ENCODE measurements at regions not wholly inside any gene's neighbourhood (a gene's known extent, or its start where the extent isn't known, plus 50 kb on each side); places are given as distances from the start of the nearest gene placed in this dataset.

- Histone ChIP-seq H3K4me3 (ENCODE audit: low read length) (no peak overlapping the region), H3K36me3 (ENCODE audit: insufficient read depth, low read length) (no peaks in the 10 kb centered on the region), H3K27me3 (ENCODE audit: insufficient read depth, low read length) (peaks cover 25% of the 10 kb centered on the region), H3K4me1 (ENCODE audit: insufficient read depth, low read length) (peaks cover 5% of the 10 kb centered on the region), H3K9me3 (ENCODE audit: low read length) (no peaks in the 10 kb centered on the region), H2AFZ (ENCODE audit: low read depth, low read length) (no peak overlapping the region)
Measured at GRCh38 chr14:97218691-97219430, 421.7 kb downstream of the VRK1 start.

GRCh38 chr14:97219431-97220017, 422.3 kb downstream of the VRK1 start:
- Histone ChIP-seq H3K36me3 (ENCODE audit: insufficient read depth, low read length) (no peaks in the 10 kb centered on the region), H3K9me3 (ENCODE audit: low read length) (no peaks in the 10 kb centered on the region), H2AFZ (ENCODE audit: low read depth, low read length) (no peak overlapping the region), H3K4me3 (ENCODE audit: low read length) (no peak overlapping the region), H3K27me3 (ENCODE audit: insufficient read depth, low read length) (peaks cover 21% of the 10 kb centered on the region), H3K4me1 (ENCODE audit: insufficient read depth, low read length) (peaks cover 5% of the 10 kb centered on the region)

GRCh38 chr14:97221572-97222285, 424.5 kb downstream of the VRK1 start:
- Histone ChIP-seq H3K9me3 (ENCODE audit: low read length) (no peaks in the 10 kb centered on the region), H3K27me3 (ENCODE audit: insufficient read depth, low read length) (peaks cover 16% of the 10 kb centered on the region), H3K36me3 (ENCODE audit: insufficient read depth, low read length) (no peaks in the 10 kb centered on the region), H3K4me3 (ENCODE audit: low read length) (no peak overlapping the region), H3K4me1 (ENCODE audit: insufficient read depth, low read length) (peaks cover 7% of the 10 kb centered on the region), H2AFZ (ENCODE audit: low read depth, low read length) (no peak overlapping the region)

- no peak overlapping the region for H3K4me3 ChIP-seq (ENCODE audit: low read length)
- no peak overlapping the region for H2AFZ ChIP-seq (ENCODE audit: low read depth, low read length)
- H3K27me3 ChIP-seq (ENCODE audit: insufficient read depth, low read length) = peaks cover under 1% of the 10 kb centered on the region
- peaks cover 7% of the 10 kb centered on the region for H3K4me1 ChIP-seq (ENCODE audit: insufficient read depth, low read length)
- H3K36me3 ChIP-seq (ENCODE audit: insufficient read depth, low read length) = no peaks in the 10 kb centered on the region
- H3K9me3 ChIP-seq (ENCODE audit: low read length) = no peaks in the 10 kb centered on the region
Measured at GRCh38 chr14:97224016-97224415, 426.8 kb downstream of the VRK1 start.

- Histone ChIP-seq H3K36me3 (ENCODE audit: insufficient read depth, low read length) (no peaks in the 10 kb centered on the region), H3K9me3 (ENCODE audit: low read length) (no peaks in the 10 kb centered on the region), H3K4me3 (ENCODE audit: low read length) (no peak overlapping the region), H3K4me1 (ENCODE audit: insufficient read depth, low read length) (peaks cover 2% of the 10 kb centered on the region), H3K27me3 (ENCODE audit: insufficient read depth, low read length) (no peaks in the 10 kb centered on the region), H2AFZ (ENCODE audit: low read depth, low read length) (no peak overlapping the region)
Measured at GRCh38 chr14:97230051-97230450, 432.9 kb downstream of the VRK1 start.

- H3K4me1 ChIP-seq (ENCODE audit: insufficient read depth, low read length) = no peaks in the 10 kb centered on the region
- H3K27me3 ChIP-seq (ENCODE audit: insufficient read depth, low read length) = no peaks in the 10 kb centered on the region
- H2AFZ ChIP-seq (ENCODE audit: low read depth, low read length) = no peak overlapping the region
- H3K4me3 ChIP-seq (ENCODE audit: low read length) = no peak overlapping the region
- H3K9me3 ChIP-seq (ENCODE audit: low read length) = no peaks in the 10 kb centered on the region
- H3K36me3 ChIP-seq (ENCODE audit: insufficient read depth, low read length) = no peaks in the 10 kb centered on the region
Measured at GRCh38 chr14:97233319-97233985, 436.3 kb downstream of the VRK1 start.

- Histone ChIP-seq H3K4me1 (ENCODE audit: insufficient read depth, low read length) (no peaks in the 10 kb centered on the region), H3K4me3 (ENCODE audit: low read length) (no peak overlapping the region), H3K27me3 (ENCODE audit: insufficient read depth, low read length) (peaks cover 4% of the 10 kb centered on the region), H3K9me3 (ENCODE audit: low read length) (no peaks in the 10 kb centered on the region), H3K36me3 (ENCODE audit: insufficient read depth, low read length) (no peaks in the 10 kb centered on the region), H2AFZ (ENCODE audit: low read depth, low read length) (no peak overlapping the region)
Measured at GRCh38 chr14:97246648-97247047, 449.5 kb downstream of the VRK1 start.

- Histone ChIP-seq H3K9me3 (ENCODE audit: low read length) (no peaks in the 10 kb centered on the region), H2AFZ (ENCODE audit: low read depth, low read length) (no peak overlapping the region), H3K4me3 (ENCODE audit: low read length) (no peak overlapping the region), H3K27me3 (ENCODE audit: insufficient read depth, low read length) (no peaks in the 10 kb centered on the region), H3K36me3 (ENCODE audit: insufficient read depth, low read length) (no peaks in the 10 kb centered on the region), H3K4me1 (ENCODE audit: insufficient read depth, low read length) (no peaks in the 10 kb centered on the region)
Measured at GRCh38 chr14:97248973-97249372, 451.8 kb downstream of the VRK1 start.

- Histone ChIP-seq H3K9me3 (ENCODE audit: low read length) (no peaks in the 10 kb centered on the region), H3K27me3 (ENCODE audit: insufficient read depth, low read length) (no peaks in the 10 kb centered on the region), H3K4me3 (ENCODE audit: low read length) (no peak overlapping the region), H3K4me1 (ENCODE audit: insufficient read depth, low read length) (no peaks in the 10 kb centered on the region), H2AFZ (ENCODE audit: low read depth, low read length) (no peak overlapping the region), H3K36me3 (ENCODE audit: insufficient read depth, low read length) (no peaks in the 10 kb centered on the region)
Measured at GRCh38 chr14:97250931-97251330, 453.7 kb downstream of the VRK1 start.

GRCh38 chr14:97251491-97252155, 454.4 kb downstream of the VRK1 start:
- H3K4me3 ChIP-seq (ENCODE audit: low read length) = no peak overlapping the region
- H3K4me1 ChIP-seq (ENCODE audit: insufficient read depth, low read length) = no peaks in the 10 kb centered on the region
- H2AFZ ChIP-seq (ENCODE audit: low read depth, low read length) = no peak overlapping the region
- H3K36me3 ChIP-seq (ENCODE audit: insufficient read depth, low read length) = no peaks in the 10 kb centered on the region
- H3K9me3 ChIP-seq (ENCODE audit: low read length) = no peaks in the 10 kb centered on the region
- no peaks in the 10 kb centered on the region for H3K27me3 ChIP-seq (ENCODE audit: insufficient read depth, low read length)

- Histone ChIP-seq H3K9me3 (ENCODE audit: low read length) (no peaks in the 10 kb centered on the region), H3K27me3 (ENCODE audit: insufficient read depth, low read length) (no peaks in the 10 kb centered on the region), H3K4me3 (ENCODE audit: low read length) (no peak overlapping the region), H2AFZ (ENCODE audit: low read depth, low read length) (no peak overlapping the region), H3K4me1 (ENCODE audit: insufficient read depth, low read length) (no peaks in the 10 kb centered on the region), H3K36me3 (ENCODE audit: insufficient read depth, low read length) (no peaks in the 10 kb centered on the region)
Measured at GRCh38 chr14:97253756-97254155, 456.6 kb downstream of the VRK1 start.

GRCh38 chr14:97262336-97262735, 465.2 kb downstream of the VRK1 start:
- H2AFZ ChIP-seq (ENCODE audit: low read depth, low read length) = no peak overlapping the region
- no peaks in the 10 kb centered on the region for H3K27me3 ChIP-seq (ENCODE audit: insufficient read depth, low read length)
- no peak overlapping the region for H3K4me3 ChIP-seq (ENCODE audit: low read length)
- peaks cover 1% of the 10 kb centered on the region for H3K9me3 ChIP-seq (ENCODE audit: low read length)
- H3K36me3 ChIP-seq (ENCODE audit: insufficient read depth, low read length) = no peaks in the 10 kb centered on the region
- peaks cover 24% of the 10 kb centered on the region for H3K4me1 ChIP-seq (ENCODE audit: insufficient read depth, low read length)

All from neuron (in vitro differentiated cells).